ENCODE measurements at regions not wholly inside any gene's neighbourhood (a gene's known extent, or its start where the extent isn't known, plus 50 kb on each side); places are given as distances from the start of the nearest gene placed in this dataset.
A peak's percentile ranks its signal among the peaks of the same experiment; 100 is the strongest.
"Not testable (repeated sequence)": the region's sequence is repeated elsewhere in the genome, so short reads cannot be mapped to it uniquely, and the experiment has no call there.

DNA sequence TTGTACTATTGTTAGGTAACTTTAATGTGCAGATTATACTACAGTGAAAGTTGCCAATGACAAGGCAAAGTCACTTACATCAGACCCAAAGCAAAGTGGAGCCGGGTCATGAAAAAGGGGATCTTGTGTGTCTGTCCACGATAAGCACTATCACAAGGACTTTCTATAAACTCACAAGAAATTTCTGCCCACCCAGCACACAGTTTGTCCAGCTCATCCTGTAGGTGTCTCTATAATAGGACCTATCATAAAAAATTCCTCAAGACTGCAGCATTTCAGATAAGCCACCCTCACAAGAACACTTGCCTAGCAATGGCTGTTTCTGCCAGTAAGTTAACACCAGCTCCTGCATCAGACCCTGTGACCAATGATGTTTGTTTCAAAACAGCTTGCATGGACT is 335.9 kb downstream of the OR4F29 start:
- intact Hi-C loops (cut with DNase I); DNase-seq: not testable (repeated sequence)

- peak in 1 of 10 donors; percentile 22 for DNase-seq
- intact Hi-C loops (cut with DNase I) = not testable (repeated sequence)
Measured at GRCh38 chr1:104776-105175, 346.7 kb downstream of the OR4F29 start.

- intact Hi-C loops (cut with DNase I); DNase-seq: not testable (repeated sequence)
Measured at GRCh38 chr1:99481-99880, 352.0 kb downstream of the OR4F29 start.

DNA sequence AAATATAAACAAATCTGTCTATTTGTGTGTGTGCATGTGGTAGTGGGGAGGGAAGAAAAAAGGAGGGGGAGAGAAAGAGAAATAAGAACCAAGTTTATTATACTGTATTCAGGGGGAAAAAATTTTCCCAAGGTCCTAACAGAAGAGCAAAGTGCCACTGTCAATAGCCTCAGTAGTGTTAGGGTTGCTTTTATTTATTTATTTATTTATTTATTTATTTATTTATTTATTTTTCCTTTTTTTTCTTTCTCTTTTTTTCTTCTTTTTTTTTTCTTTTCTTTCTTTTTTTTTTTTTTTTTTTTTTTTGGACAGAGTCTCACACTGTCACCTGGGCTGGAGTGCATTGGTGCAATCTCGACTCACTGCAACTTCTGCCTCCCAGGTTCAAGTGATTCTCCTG is 352.7 kb downstream of the OR4F29 start:
- intact Hi-C loops (cut with DNase I); DNase-seq: not testable (repeated sequence)

DNA sequence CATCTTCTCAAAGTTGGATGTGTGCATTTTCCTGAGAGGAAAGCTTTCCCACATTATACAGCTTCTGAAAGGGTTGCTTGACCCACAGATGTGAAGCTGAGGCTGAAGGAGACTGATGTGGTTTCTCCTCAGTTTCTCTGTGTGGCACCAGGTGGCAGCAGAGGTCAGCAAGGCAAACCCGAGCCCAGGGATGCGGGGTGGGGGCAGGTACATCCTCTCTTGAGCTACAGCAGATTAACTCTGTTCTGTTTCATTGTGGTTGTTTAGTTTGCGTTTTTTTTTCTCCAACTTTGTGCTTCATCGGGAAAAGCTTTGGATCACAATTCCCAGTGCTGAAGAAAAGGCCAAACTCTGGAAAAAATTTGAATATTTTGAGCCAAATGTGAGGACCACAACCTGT is 360.2 kb downstream of the OR4F29 start:
- DNase-seq; intact Hi-C loops (cut with DNase I): not testable (repeated sequence)

GRCh38 chr1:88110-88509 is 363.4 kb downstream of the OR4F29 start:
- intact Hi-C loops (cut with DNase I) = not testable (repeated sequence)
- DNase-seq = peak in 1 of 10 donors; percentile 32

DNA sequence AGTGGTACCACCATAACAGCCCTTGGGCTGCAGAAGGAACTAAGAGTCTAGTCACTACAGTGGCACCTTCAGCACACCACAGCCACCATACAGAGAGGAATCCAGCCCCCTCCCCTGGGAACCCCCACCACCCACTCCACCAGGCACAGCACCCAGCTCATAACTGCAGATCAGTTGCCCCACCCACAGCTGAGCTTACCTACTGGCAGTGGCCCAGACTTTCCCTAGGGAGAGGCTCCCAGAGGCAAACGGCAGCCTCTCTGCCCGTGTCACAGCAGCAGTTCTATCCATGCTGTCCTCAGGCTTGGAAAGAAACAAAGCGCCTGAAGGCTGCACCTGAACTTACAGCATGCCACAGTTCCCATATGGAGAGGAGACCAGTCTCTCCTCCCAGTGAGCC is 372.3 kb downstream of the OR4F29 start:
- not testable (repeated sequence) for DNase-seq

DNA sequence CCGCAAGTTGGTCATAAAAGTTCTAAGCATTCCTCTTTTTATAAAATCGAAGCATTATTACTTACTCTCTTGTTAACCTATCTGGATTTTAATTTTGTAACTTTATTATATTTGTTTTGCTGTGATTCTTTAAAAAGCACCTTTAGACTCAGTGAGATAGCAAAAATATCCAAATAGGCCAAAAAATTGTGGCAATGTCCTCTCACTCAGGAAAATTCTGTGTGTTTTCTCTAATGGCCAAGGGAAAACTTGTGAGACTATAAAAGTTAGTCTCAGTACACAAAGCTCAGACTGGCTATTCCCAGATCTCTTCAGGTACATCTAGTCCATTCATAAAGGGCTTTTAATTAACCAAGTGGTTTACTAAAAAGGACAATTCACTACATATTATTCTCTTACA is 386.4 kb downstream of the OR4F29 start, which contains the start of gene OR4F5:
Gene OR4F5 (plus strand): TSS at position 301 of the 400 bp plus-strand sequence.
- DNase-seq; intact Hi-C loops (cut with DNase I): not testable (repeated sequence)

More for the DNA sequence above, 372.3 kb downstream of the OR4F29 start:
- intact Hi-C loops (cut with DNase I) = not testable (repeated sequence)

- intact Hi-C loops (cut with DNase I); DNase-seq: not testable (repeated sequence)
Measured at GRCh38 chr1:56014-56531, 395.4 kb downstream of the OR4F29 start.

DNA sequence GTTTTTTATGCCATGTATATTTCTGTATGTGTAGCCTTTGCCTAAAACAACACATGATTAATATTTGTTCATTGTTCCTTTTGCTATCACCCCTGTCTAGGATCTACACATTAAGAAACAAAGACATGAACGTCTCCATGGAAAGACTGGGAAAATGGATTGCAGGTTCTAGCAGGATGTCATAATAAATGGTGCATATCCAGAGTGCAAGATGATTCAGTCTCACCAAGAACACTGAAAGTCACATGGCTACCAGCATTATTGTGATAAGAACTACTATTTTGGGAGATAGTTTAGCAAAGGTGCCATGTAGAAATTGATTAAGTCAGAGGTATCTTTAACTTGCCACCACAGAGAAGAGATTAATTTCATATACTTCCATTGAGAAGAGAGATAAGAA is 398.3 kb downstream of the OR4F29 start:
- intact Hi-C loops (cut with DNase I); DNase-seq: not testable (repeated sequence)

- intact Hi-C loops (cut with DNase I); DNase-seq: not testable (repeated sequence)
Measured at GRCh38 chr1:41965-42466, 409.5 kb downstream of the OR4F29 start.

GRCh38 chr1:41197-41596 is 410.3 kb downstream of the OR4F29 start:
- intact Hi-C loops (cut with DNase I); DNase-seq: not testable (repeated sequence)

DNA sequence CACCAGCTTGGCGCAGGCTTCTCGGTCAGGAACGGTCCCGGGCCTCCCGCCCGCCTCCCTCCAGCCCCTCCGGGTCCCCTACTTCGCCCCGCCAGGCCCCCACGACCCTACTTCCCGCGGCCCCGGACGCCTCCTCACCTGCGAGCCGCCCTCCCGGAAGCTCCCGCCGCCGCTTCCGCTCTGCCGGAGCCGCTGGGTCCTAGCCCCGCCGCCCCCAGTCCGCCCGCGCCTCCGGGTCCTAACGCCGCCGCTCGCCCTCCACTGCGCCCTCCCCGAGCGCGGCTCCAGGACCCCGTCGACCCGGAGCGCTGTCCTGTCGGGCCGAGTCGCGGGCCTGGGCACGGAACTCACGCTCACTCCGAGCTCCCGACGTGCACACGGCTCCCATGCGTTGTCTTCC is 422.3 kb downstream of the OR4F29 start:
- DNase-seq; intact Hi-C loops (cut with DNase I): not testable (repeated sequence)

DNA sequence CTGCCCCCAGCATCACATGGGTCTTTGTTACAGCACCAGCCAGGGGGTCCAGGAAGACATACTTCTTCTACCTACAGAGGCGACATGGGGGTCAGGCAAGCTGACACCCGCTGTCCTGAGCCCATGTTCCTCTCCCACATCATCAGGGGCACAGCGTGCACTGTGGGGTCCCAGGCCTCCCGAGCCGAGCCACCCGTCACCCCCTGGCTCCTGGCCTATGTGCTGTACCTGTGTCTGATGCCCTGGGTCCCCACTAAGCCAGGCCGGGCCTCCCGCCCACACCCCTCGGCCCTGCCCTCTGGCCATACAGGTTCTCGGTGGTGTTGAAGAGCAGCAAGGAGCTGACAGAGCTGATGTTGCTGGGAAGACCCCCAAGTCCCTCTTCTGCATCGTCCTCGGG is 434.2 kb downstream of the OR4F29 start:
- peak in 7 of 10 donors; percentile 1 to 87 (median 11) for DNase-seq
- intact Hi-C loops (cut with DNase I) = not testable (repeated sequence)

DNA sequence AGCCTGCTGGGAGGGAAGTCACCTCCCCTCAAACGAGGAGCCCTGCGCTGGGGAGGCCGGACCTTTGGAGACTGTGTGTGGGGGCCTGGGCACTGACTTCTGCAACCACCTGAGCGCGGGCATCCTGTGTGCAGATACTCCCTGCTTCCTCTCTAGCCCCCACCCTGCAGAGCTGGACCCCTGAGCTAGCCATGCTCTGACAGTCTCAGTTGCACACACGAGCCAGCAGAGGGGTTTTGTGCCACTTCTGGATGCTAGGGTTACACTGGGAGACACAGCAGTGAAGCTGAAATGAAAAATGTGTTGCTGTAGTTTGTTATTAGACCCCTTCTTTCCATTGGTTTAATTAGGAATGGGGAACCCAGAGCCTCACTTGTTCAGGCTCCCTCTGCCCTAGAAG is 435.5 kb downstream of the OR4F29 start:
- DNase-seq = peak in 7 of 10 donors; percentile 1 to 70 (median 13)

GRCh38 chr1:9941-10717 is 441.3 kb downstream of the OR4F29 start:
- peak in 8 of 10 donors; percentile 2 to 79 (median 16) for DNase-seq

More for the DNA sequence above, 435.5 kb downstream of the OR4F29 start:
- intact Hi-C loops (cut with DNase I) = not testable (repeated sequence)

More at GRCh38 chr1:9941-10717, 441.3 kb downstream of the OR4F29 start:
- intact Hi-C loops (cut with DNase I) = not testable (repeated sequence)

All from posterior cingulate gyrus (tissue), 11 donors.